Thoracic aorta (tissue), 2 donors: ENCODE measurements at regions not wholly inside any gene's neighbourhood (a gene's known extent, or its start where the extent isn't known, plus 50 kb on each side); places are given as distances from the start of the nearest gene placed in this dataset.

ENCODE experiments used
- ATAC-seq: fragments of 150-250 bp; one replicate; pipeline ENCODE4 v1.8.0; 2017; ENCODE audit warnings: low read depth; ENCODE audit not compliant: insufficient number of reproducible peaks, low FRiP score
- DNase-seq: peaks from one replicate; pipeline ENCODE4 v3.0.0-alpha.2; 2020; ENCODE audit warnings: low spot score
- H3K27ac ChIP-seq, 2 donors: fragments of 200-600 bp; sonication (generic); 1 replicate in 1 of 2; 2 replicates in 1 of 2; pipeline ENCODE4 v1.5.1; 2016; ENCODE audit warnings: mild to moderate bottlenecking in 2 of 2, moderate library complexity in 2 of 2
- H3K27me3 ChIP-seq: fragments of 200-600 bp; sonication (generic); replicated peaks from 2 replicates; pipeline ENCODE4 v1.6.0; 2016; ENCODE audit warnings: mild to moderate bottlenecking; ENCODE audit not compliant: insufficient read depth
- H3K36me3 ChIP-seq: fragments of 200-600 bp; sonication (generic); one replicate; pipeline ENCODE4 v1.5.1; 2016
- H3K4me1 ChIP-seq, 2 donors: fragments of 200-600 bp; sonication (generic); 1 replicate in 1 of 2; 2 replicates in 1 of 2; pipeline versions ENCODE4 v1.5.1 to v1.6.0; 2016; ENCODE audit warnings: low read depth in 2 of 2, mild to moderate bottlenecking in 1 of 2; ENCODE audit not compliant: control insufficient read depth in 1 of 2
- H3K4me3 ChIP-seq: fragments of 200-600 bp; sonication (generic); 2 replicates; pipeline ENCODE4 v1.5.1; 2016; ENCODE audit warnings: mild to moderate bottlenecking
- H3K9me3 ChIP-seq: fragments of 200-600 bp; sonication (generic); 2 replicates; pipeline ENCODE4 v1.5.1; 2016
- CTCF ChIP-seq: fragments of 200-600 bp; sonication (generic); IDR thresholded peaks from one replicate; pipeline ENCODE4 v1.5.1; 2019; ENCODE audit warnings: antibody characterized with exemption

- DNase-seq (no peak), ATAC-seq (no peak)
- Histone ChIP-seq H3K9me3 (no peaks in the 10 kb centered on the region), H3K36me3 (no peaks in the 10 kb centered on the region), H3K4me3 (no peak overlapping the region), H3K4me1 (peaks cover 0 to 10% of the 10 kb centered on the region in 2 donors), H3K27ac (no peak overlapping the region), H3K27me3 (no peaks in the 10 kb centered on the region)
- no peak for TF ChIP-seq CTCF
Measured at GRCh38 chr20:22901164-22901563, 133.9 kb upstream of the SSTR4 start.

- H3K36me3 ChIP-seq, result no peaks in the 10 kb centered on the region
- no peak overlapping the region for H3K27ac ChIP-seq
- TF ChIP-seq CTCF, result no peak
Measured at GRCh38 chr20:22901921-22902320, 133.2 kb upstream of the SSTR4 start.

GRCh38 chr20:22904386-22904785 is 130.7 kb upstream of the SSTR4 start:
- H3K36me3 ChIP-seq, result no peaks in the 10 kb centered on the region
- no peaks in the 10 kb centered on the region for H3K9me3 ChIP-seq
- DNase-seq (no peak), ATAC-seq (no peak)
- H3K4me1 ChIP-seq, result peaks cover 0 to 10% of the 10 kb centered on the region in 2 donors
- H3K27me3 ChIP-seq, result no peaks in the 10 kb centered on the region
- no peak overlapping the region for H3K27ac ChIP-seq
- H3K4me3 ChIP-seq, result no peak overlapping the region
- TF ChIP-seq CTCF, result no peak

More at GRCh38 chr20:22901921-22902320, 133.2 kb upstream of the SSTR4 start:
- Histone ChIP-seq H3K27me3 (no peaks in the 10 kb centered on the region), H3K9me3 (no peaks in the 10 kb centered on the region), H3K4me1 (peaks cover 0 to 10% of the 10 kb centered on the region in 2 donors), H3K4me3 (no peak overlapping the region)
- DNase-seq (no peak), ATAC-seq (no peak)

GRCh38 chr20:22904905-22905304 is 130.2 kb upstream of the SSTR4 start:
- H3K27me3 ChIP-seq, result no peaks in the 10 kb centered on the region
- TF ChIP-seq CTCF, result no peak
- peaks cover 0 to 10% of the 10 kb centered on the region in 2 donors for H3K4me1 ChIP-seq
- no peak overlapping the region for H3K4me3 ChIP-seq
- no peak overlapping the region for H3K27ac ChIP-seq
- DNase-seq (no peak), ATAC-seq (no peak)
- no peaks in the 10 kb centered on the region for H3K9me3 ChIP-seq
- H3K36me3 ChIP-seq, result no peaks in the 10 kb centered on the region

GRCh38 chr20:22905658-22906057 is 129.5 kb upstream of the SSTR4 start:
- H3K4me3 ChIP-seq, result no peak overlapping the region
- ATAC-seq (no peak), DNase-seq (no peak)
- no peaks in the 10 kb centered on the region for H3K9me3 ChIP-seq
- H3K27me3 ChIP-seq, result no peaks in the 10 kb centered on the region
- H3K4me1 ChIP-seq, result peaks cover 0 to 10% of the 10 kb centered on the region in 2 donors
- TF ChIP-seq CTCF, result no peak
- no peak overlapping the region for H3K27ac ChIP-seq
- H3K36me3 ChIP-seq, result no peaks in the 10 kb centered on the region
